ENCODE measurements at regions not wholly inside any gene's neighbourhood (a gene's known extent, or its start where the extent isn't known, plus 50 kb on each side); places are given as distances from the start of the nearest gene placed in this dataset.

DNA sequence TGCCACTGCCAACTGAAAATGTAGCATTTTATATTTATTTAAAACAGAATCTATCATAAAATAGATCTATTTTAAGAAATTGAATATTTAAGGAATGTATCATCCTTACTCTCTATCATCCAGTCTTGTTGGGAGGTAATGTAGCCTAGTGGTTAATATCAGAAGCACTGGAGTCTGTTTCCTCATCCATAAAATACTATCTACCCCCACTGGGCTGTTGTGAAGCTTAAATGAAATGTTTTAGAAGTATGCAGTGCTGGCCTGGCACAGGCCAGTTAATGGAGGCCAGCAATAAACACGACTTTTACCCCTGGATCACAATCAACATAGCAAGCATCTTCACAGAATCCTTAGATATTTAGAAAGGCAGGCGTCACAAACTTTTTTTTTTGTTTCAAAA, 188.0 kb downstream of the CAND1 start:
- Histone ChIP-seq H2BK5ac (ENCODE audit: low read length) (no peak overlapping the region), H3K27me3 (ENCODE audit: insufficient read depth, low read length, poor library complexity) (no peaks in the 10 kb centered on the region), H2BK15ac (replicated peaks; ENCODE audit: low read depth) (no peak overlapping the region), H3K9ac (ENCODE audit: low read length) (no peak overlapping the region), H2BK120ac (ENCODE audit: low read depth, low read length) (no peak overlapping the region), H3K79me1 (ENCODE audit: low read length) (no peaks in the 10 kb centered on the region), H3K4me3 (ENCODE audit: low read length) (no peak overlapping the region), H3K56ac (ENCODE audit: low read length) (no peak overlapping the region), H3K4ac (ENCODE audit: low read depth, low read length) (no peak overlapping the region), H3K18ac (ENCODE audit: low read length) (no peak overlapping the region), H3K79me2 (ENCODE audit: control insufficient read depth, insufficient read depth, low read length) (no peaks in the 10 kb centered on the region), H4K5ac (ENCODE audit: low read length) (no peak overlapping the region), H2AK5ac (ENCODE audit: low read length) (no peak overlapping the region), H3K4me2 (ENCODE audit: low read length) (no peak overlapping the region), H3K36me3 (ENCODE audit: control insufficient read depth, insufficient read depth, low read length) (no peaks in the 10 kb centered on the region), H3K23ac (ENCODE audit: low read length) (no peak overlapping the region), H3K27ac (ENCODE audit: low read depth, low read length) (no peak overlapping the region), H3K4me1 (ENCODE audit: control insufficient read depth, low read depth, low read length) (no peaks in the 10 kb centered on the region), H4K8ac (ENCODE audit: low read depth, low read length) (no peak overlapping the region)
- no peak for DNase-seq
- WGBS (ENCODE audit: extremely low coverage, insufficient coverage, low lambda C conversion rate), result no CpG with 5 or more reads among the region's 2 CpGs

DNA sequence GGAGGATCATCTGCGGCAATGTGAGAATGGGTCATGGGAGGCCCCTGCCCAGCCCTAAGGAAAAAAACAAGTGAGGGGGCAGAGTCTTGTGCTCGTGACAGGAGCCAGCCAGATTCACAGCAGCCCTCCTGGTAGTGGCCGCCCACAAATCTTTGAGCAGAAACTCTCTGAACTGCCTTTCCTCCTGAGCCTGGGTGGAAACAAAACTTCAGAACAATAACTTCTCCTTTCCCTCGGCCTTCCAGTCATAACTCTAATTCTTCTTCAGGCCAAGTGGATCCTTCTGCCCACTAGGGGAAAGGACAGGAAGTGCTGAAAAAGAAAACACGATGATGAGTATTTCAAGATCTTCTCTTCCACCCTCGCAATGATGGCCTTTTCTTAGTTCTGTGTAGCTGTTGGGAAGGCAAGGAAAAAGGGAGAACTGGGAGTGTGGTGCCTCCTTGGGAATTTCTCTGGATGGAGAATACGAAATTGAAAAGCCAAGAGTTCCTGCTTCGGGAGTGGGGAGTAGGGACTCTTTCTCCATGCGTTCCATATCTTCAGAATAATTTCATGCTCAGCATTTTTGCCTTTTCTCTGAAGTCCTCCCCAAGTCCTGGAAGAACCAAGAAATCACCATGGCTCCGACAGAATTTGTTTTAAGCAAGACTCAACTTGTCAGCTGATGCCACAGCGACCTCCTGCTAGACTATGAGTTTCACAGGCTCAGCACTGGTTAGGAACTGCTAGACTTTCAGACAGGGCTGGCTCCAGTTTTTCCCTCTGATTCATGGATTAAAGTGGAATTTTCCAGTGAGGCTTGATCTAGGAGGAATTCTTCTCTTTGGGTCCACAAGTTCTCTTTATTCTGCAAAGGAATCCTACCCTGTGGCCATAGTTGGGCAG, 188.9 kb downstream of the CAND1 start:
- Histone ChIP-seq H2BK5ac (ENCODE audit: low read length) (no peak overlapping the region), H2BK15ac (replicated peaks; ENCODE audit: low read depth) (no peak overlapping the region), H3K79me2 (ENCODE audit: control insufficient read depth, insufficient read depth, low read length) (no peaks in the 10 kb centered on the region), H3K79me1 (ENCODE audit: low read length) (no peaks in the 10 kb centered on the region), H4K5ac (ENCODE audit: low read length) (no peak overlapping the region), H3K27ac (ENCODE audit: low read depth, low read length) (no peak overlapping the region), H3K4ac (ENCODE audit: low read depth, low read length) (no peak overlapping the region), H3K36me3 (ENCODE audit: control insufficient read depth, insufficient read depth, low read length) (no peaks in the 10 kb centered on the region), H3K9ac (ENCODE audit: low read length) (no peak overlapping the region), H3K27me3 (ENCODE audit: insufficient read depth, low read length, poor library complexity) (no peaks in the 10 kb centered on the region), H3K56ac (ENCODE audit: low read length) (no peak overlapping the region), H3K18ac (ENCODE audit: low read length) (no peak overlapping the region), H3K23ac (ENCODE audit: low read length) (no peak overlapping the region), H2AK5ac (ENCODE audit: low read length) (no peak overlapping the region), H3K4me3 (ENCODE audit: low read length) (no peak overlapping the region), H4K8ac (ENCODE audit: low read depth, low read length) (no peak overlapping the region), H3K4me2 (ENCODE audit: low read length) (no peak overlapping the region), H3K4me1 (ENCODE audit: control insufficient read depth, low read depth, low read length) (no peaks in the 10 kb centered on the region), H2BK120ac (ENCODE audit: low read depth, low read length) (no peak overlapping the region)
- WGBS (ENCODE audit: extremely low coverage, insufficient coverage, low lambda C conversion rate), result no CpG with 5 or more reads among the region's 11 CpGs
- DNase-seq, result peak; percentile 23

DNA sequence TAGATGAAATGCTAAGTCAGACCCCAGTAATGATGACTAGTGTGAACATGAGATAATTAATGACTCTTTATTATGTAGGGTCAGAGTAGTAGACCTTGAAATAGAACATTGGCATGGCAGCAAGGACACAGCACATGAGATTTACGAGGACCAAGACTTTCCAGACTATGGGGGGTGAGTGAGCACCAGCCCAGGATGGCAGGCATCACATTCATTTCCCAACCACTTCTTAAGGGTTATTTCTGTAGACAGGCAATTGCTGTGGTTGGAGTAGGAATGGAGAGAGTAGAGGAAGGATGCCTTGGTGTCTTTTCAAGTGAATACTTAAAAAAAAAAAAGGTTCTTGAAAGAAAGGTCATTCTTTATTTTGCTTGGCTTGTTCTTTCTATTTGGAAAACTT, 189.4 kb upstream of the DYRK2 start:
- no CpG with 5 or more reads among the region's 1 CpG for whole genome bisulfite sequencing (ENCODE audit: extremely low coverage, insufficient coverage, low lambda C conversion rate)
- Histone ChIP-seq H3K23ac (ENCODE audit: low read length) (no peak overlapping the region), H3K4me2 (ENCODE audit: low read length) (no peak overlapping the region), H3K4me1 (ENCODE audit: control insufficient read depth, low read depth, low read length) (no peaks in the 10 kb centered on the region), H2BK5ac (ENCODE audit: low read length) (no peak overlapping the region), H3K4me3 (ENCODE audit: low read length) (no peak overlapping the region), H3K79me1 (ENCODE audit: low read length) (no peaks in the 10 kb centered on the region), H3K4ac (ENCODE audit: low read depth, low read length) (peak overlapping the region; percentile 59), H4K8ac (ENCODE audit: low read depth, low read length) (no peak overlapping the region), H2BK15ac (replicated peaks; ENCODE audit: low read depth) (no peak overlapping the region), H3K9ac (ENCODE audit: low read length) (no peak overlapping the region), H4K5ac (ENCODE audit: low read length) (no peak overlapping the region), H3K27me3 (ENCODE audit: insufficient read depth, low read length, poor library complexity) (no peaks in the 10 kb centered on the region), H3K36me3 (ENCODE audit: control insufficient read depth, insufficient read depth, low read length) (no peaks in the 10 kb centered on the region), H2BK120ac (ENCODE audit: low read depth, low read length) (no peak overlapping the region), H3K79me2 (ENCODE audit: control insufficient read depth, insufficient read depth, low read length) (no peaks in the 10 kb centered on the region), H2AK5ac (ENCODE audit: low read length) (no peak overlapping the region), H3K18ac (ENCODE audit: low read length) (no peak overlapping the region), H3K56ac (ENCODE audit: low read length) (no peak overlapping the region), H3K27ac (ENCODE audit: low read depth, low read length) (no peak overlapping the region)
- no peak for DNase-seq

- Histone ChIP-seq H3K23ac (ENCODE audit: low read length) (no peak overlapping the region), H3K4me3 (ENCODE audit: low read length) (no peak overlapping the region), H3K4me1 (ENCODE audit: control insufficient read depth, low read depth, low read length) (no peaks in the 10 kb centered on the region), H3K18ac (ENCODE audit: low read length) (no peak overlapping the region), H4K5ac (ENCODE audit: low read length) (no peak overlapping the region), H3K27me3 (ENCODE audit: insufficient read depth, low read length, poor library complexity) (no peaks in the 10 kb centered on the region), H2BK120ac (ENCODE audit: low read depth, low read length) (no peak overlapping the region), H3K9ac (ENCODE audit: low read length) (no peak overlapping the region), H2BK15ac (replicated peaks; ENCODE audit: low read depth) (no peak overlapping the region), H3K79me2 (ENCODE audit: control insufficient read depth, insufficient read depth, low read length) (no peaks in the 10 kb centered on the region), H3K79me1 (ENCODE audit: low read length) (no peaks in the 10 kb centered on the region), H4K8ac (ENCODE audit: low read depth, low read length) (no peak overlapping the region), H2BK5ac (ENCODE audit: low read length) (no peak overlapping the region), H3K4me2 (ENCODE audit: low read length) (no peak overlapping the region), H3K4ac (ENCODE audit: low read depth, low read length) (no peak overlapping the region), H3K36me3 (ENCODE audit: control insufficient read depth, insufficient read depth, low read length) (no peaks in the 10 kb centered on the region), H2AK5ac (ENCODE audit: low read length) (no peak overlapping the region), H3K56ac (ENCODE audit: low read length) (no peak overlapping the region), H3K27ac (ENCODE audit: low read depth, low read length) (no peak overlapping the region)
- WGBS (ENCODE audit: extremely low coverage, insufficient coverage, low lambda C conversion rate), result no CpG with 5 or more reads among the region's 4 CpGs
- no peak for DNase-seq
These were observed 189.0 kb upstream of the DYRK2 start for GRCh38 chr12:67459578-67459977.

DNA sequence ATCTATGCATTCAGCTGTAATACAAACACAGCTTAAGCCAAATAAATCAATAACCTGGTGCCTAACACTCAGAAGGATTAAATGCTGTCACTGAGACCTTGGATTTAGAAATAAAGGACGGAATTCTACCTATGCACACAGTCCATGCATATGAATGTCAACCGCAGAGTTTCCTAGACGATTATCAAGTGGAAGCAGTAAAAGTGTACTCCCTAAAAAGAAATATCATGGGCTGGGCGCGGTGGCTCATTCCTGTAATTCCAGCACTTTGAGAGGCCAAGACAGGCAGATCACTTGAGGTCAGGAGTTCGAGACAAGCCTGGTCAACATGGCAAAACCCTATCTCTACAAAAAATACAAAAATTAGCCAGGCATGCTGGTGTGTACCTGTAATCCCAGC, 188.2 kb upstream of the DYRK2 start:
- H4K5ac ChIP-seq (ENCODE audit: low read length), result no peak overlapping the region
- no peak overlapping the region for H2BK15ac ChIP-seq (replicated peaks; ENCODE audit: low read depth)
- H3K36me3 ChIP-seq (ENCODE audit: control insufficient read depth, insufficient read depth, low read length), result no peaks in the 10 kb centered on the region
- no peak overlapping the region for H3K23ac ChIP-seq (ENCODE audit: low read length)
- no peak overlapping the region for H3K56ac ChIP-seq (ENCODE audit: low read length)
- DNase-seq, result no peak
- H3K79me1 ChIP-seq (ENCODE audit: low read length), result no peaks in the 10 kb centered on the region
- H3K18ac ChIP-seq (ENCODE audit: low read length), result no peak overlapping the region
- no peak overlapping the region for H2AK5ac ChIP-seq (ENCODE audit: low read length)
- H2BK5ac ChIP-seq (ENCODE audit: low read length), result no peak overlapping the region
- H3K27me3 ChIP-seq (ENCODE audit: insufficient read depth, low read length, poor library complexity), result no peaks in the 10 kb centered on the region
- no CpG with 5 or more reads among the region's 6 CpGs for whole genome bisulfite sequencing (ENCODE audit: extremely low coverage, insufficient coverage, low lambda C conversion rate)
- H4K8ac ChIP-seq (ENCODE audit: low read depth, low read length), result no peak overlapping the region
- H3K4me1 ChIP-seq (ENCODE audit: control insufficient read depth, low read depth, low read length), result no peaks in the 10 kb centered on the region
- H3K27ac ChIP-seq (ENCODE audit: low read depth, low read length), result no peak overlapping the region
- H3K4ac ChIP-seq (ENCODE audit: low read depth, low read length), result no peak overlapping the region
- H3K4me2 ChIP-seq (ENCODE audit: low read length), result no peak overlapping the region
- no peak overlapping the region for H3K4me3 ChIP-seq (ENCODE audit: low read length)
- H3K79me2 ChIP-seq (ENCODE audit: control insufficient read depth, insufficient read depth, low read length), result no peaks in the 10 kb centered on the region
- H2BK120ac ChIP-seq (ENCODE audit: low read depth, low read length), result no peak overlapping the region
- H3K9ac ChIP-seq (ENCODE audit: low read length), result no peak overlapping the region

Data from mesendoderm (in vitro differentiated cells).